ENCODE measurements at regions not wholly inside any gene's neighbourhood (a gene's known extent, or its start where the extent isn't known, plus 50 kb on each side); places are given as distances from the start of the nearest gene placed in this dataset.

- no peaks in the 10 kb centered on the region for H4K20me1 ChIP-seq (ENCODE audit: insufficient read depth, low read length)
- TF ChIP-seq EZH2phosphoT487 (IDR thresholded peaks at IDR 0.05; ENCODE audit: low read depth), result no peak
- peak; percentile 65 for TF ChIP-seq CTCF (IDR thresholded peaks at IDR 0.05; ENCODE audit: low read depth, low read length)
- H3K27me3 ChIP-seq (ENCODE audit: low read depth, low read length), result no peaks in the 10 kb centered on the region
- H3K27ac ChIP-seq (ENCODE audit: low read length), result no peak overlapping the region
- no peaks in the 10 kb centered on the region for H3K79me2 ChIP-seq (ENCODE audit: low read length)
- H2AFZ ChIP-seq (ENCODE audit: low read depth, low read length), result no peak overlapping the region
- H3K4me1 ChIP-seq (ENCODE audit: low read length), result no peaks in the 10 kb centered on the region
- no peaks in the 10 kb centered on the region for H3K9me3 ChIP-seq (ENCODE audit: insufficient read depth, low read length)
- no peak overlapping the region for H3K4me2 ChIP-seq (ENCODE audit: low read length)
- H3K36me3 ChIP-seq (replicated peaks; ENCODE audit: low read depth, low read length), result no peaks in the 10 kb centered on the region
- H3K4me3 ChIP-seq (ENCODE audit: low read length), result no peak overlapping the region
- H3K9ac ChIP-seq (ENCODE audit: low read length), result no peak overlapping the region
Observed at GRCh38 chr10:25725917-25726716, 207.9 kb upstream of the MYO3A start.

GRCh38 chr10:25738776-25739175, 195.3 kb upstream of the MYO3A start:
- H3K27ac ChIP-seq (ENCODE audit: low read length), result no peak overlapping the region
- no peaks in the 10 kb centered on the region for H3K9me3 ChIP-seq (ENCODE audit: insufficient read depth, low read length)
- no peaks in the 10 kb centered on the region for H3K36me3 ChIP-seq (replicated peaks; ENCODE audit: low read depth, low read length)
- H2AFZ ChIP-seq (ENCODE audit: low read depth, low read length), result no peak overlapping the region
- no peaks in the 10 kb centered on the region for H4K20me1 ChIP-seq (ENCODE audit: insufficient read depth, low read length)
- no peaks in the 10 kb centered on the region for H3K4me1 ChIP-seq (ENCODE audit: low read length)
- no peaks in the 10 kb centered on the region for H3K79me2 ChIP-seq (ENCODE audit: low read length)
- no peak overlapping the region for H3K4me2 ChIP-seq (ENCODE audit: low read length)
- no peak overlapping the region for H3K4me3 ChIP-seq (ENCODE audit: low read length)
- no peak overlapping the region for H3K9ac ChIP-seq (ENCODE audit: low read length)
- H3K27me3 ChIP-seq (ENCODE audit: low read depth, low read length), result no peaks in the 10 kb centered on the region
- TF ChIP-seq CTCF (IDR thresholded peaks at IDR 0.05; ENCODE audit: low read depth, low read length) (no peak), EZH2phosphoT487 (IDR thresholded peaks at IDR 0.05; ENCODE audit: low read depth) (no peak)

DNA sequence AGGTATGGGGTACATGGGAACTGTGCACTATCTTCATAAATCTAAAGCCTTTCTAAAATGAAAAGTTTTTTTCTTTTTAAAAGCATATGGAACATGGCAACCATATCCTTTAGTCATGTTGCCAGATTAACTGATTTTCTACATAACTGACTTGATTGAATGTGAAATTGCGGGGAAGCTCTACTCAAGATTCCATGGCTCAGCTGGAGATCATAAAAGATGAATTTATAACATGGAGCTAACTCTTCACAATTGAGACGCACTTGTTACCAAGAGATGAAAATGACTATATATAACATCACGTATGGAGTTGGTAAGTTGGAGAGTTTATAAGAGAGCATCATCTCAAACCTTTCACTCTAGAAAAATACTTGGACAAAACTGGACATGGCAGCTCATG, 190.2 kb upstream of the MYO3A start:
- Histone ChIP-seq H3K27me3 (ENCODE audit: low read depth, low read length) (no peaks in the 10 kb centered on the region), H3K79me2 (ENCODE audit: low read length) (no peaks in the 10 kb centered on the region), H3K4me1 (ENCODE audit: low read length) (no peaks in the 10 kb centered on the region), H2AFZ (ENCODE audit: low read depth, low read length) (no peak overlapping the region), H3K36me3 (replicated peaks; ENCODE audit: low read depth, low read length) (no peaks in the 10 kb centered on the region), H3K4me3 (ENCODE audit: low read length) (no peak overlapping the region), H3K9ac (ENCODE audit: low read length) (no peak overlapping the region), H3K27ac (ENCODE audit: low read length) (no peak overlapping the region), H3K9me3 (ENCODE audit: insufficient read depth, low read length) (no peaks in the 10 kb centered on the region), H4K20me1 (ENCODE audit: insufficient read depth, low read length) (no peaks in the 10 kb centered on the region), H3K4me2 (ENCODE audit: low read length) (no peak overlapping the region)
- TF ChIP-seq CTCF (IDR thresholded peaks at IDR 0.05; ENCODE audit: low read depth, low read length) (no peak), EZH2phosphoT487 (IDR thresholded peaks at IDR 0.05; ENCODE audit: low read depth) (no peak)

- H3K4me3 ChIP-seq (ENCODE audit: low read length), result no peak overlapping the region
- TF ChIP-seq EZH2phosphoT487 (IDR thresholded peaks at IDR 0.05; ENCODE audit: low read depth) (no peak), CTCF (IDR thresholded peaks at IDR 0.05; ENCODE audit: low read depth, low read length) (no peak)
- no peak overlapping the region for H3K27ac ChIP-seq (ENCODE audit: low read length)
Observed at GRCh38 chr10:25744574-25744973, 189.5 kb upstream of the MYO3A start.

More at GRCh38 chr10:25744574-25744973, 189.5 kb upstream of the MYO3A start:
- Histone ChIP-seq H3K27me3 (ENCODE audit: low read depth, low read length) (no peaks in the 10 kb centered on the region), H3K4me1 (ENCODE audit: low read length) (no peaks in the 10 kb centered on the region), H3K9ac (ENCODE audit: low read length) (no peak overlapping the region), H3K36me3 (replicated peaks; ENCODE audit: low read depth, low read length) (no peaks in the 10 kb centered on the region), H4K20me1 (ENCODE audit: insufficient read depth, low read length) (no peaks in the 10 kb centered on the region), H3K79me2 (ENCODE audit: low read length) (no peaks in the 10 kb centered on the region), H2AFZ (ENCODE audit: low read depth, low read length) (no peak overlapping the region), H3K4me2 (ENCODE audit: low read length) (no peak overlapping the region), H3K9me3 (ENCODE audit: insufficient read depth, low read length) (no peaks in the 10 kb centered on the region)
